ENCODE measurements at regions not wholly inside any gene's neighbourhood (a gene's known extent, or its start where the extent isn't known, plus 50 kb on each side); places are given as distances from the start of the nearest gene placed in this dataset.

GRCh38 chr16:9393591-9393990 lies 302.1 kb downstream of the HAPSTR1 start:
- no peak for TF ChIP-seq CTCF (IDR thresholded peaks at IDR 0.05)
- no peak for TF ChIP-seq POLR2A (IDR thresholded peaks at IDR 0.05)

Data from uterus (tissue), 2 donors.